AG09319 (cell line): ENCODE measurements at regions not wholly inside any gene's neighbourhood (a gene's known extent, or its start where the extent isn't known, plus 50 kb on each side); places are given as distances from the start of the nearest gene placed in this dataset.

ENCODE experiments used
- DNase-seq: peaks from one replicate; pipeline ENCODE4 v3.0.0-alpha.2; 2010; ENCODE audit warnings: low read depth; ENCODE audit errors: extremely low read depth
- CTCF ChIP-seq: IDR thresholded peaks from 2 replicates; pipeline ENCODE4 v1.5.1; 2011; ENCODE audit warnings: low read depth, mild to moderate bottlenecking, inconsistent platforms, low read length, moderate library complexity

- no peak for DNase-seq
- no peak for TF ChIP-seq CTCF
Measured at GRCh38 chr3:178900029-178900646, 171.5 kb downstream of the ZMAT3 start.

GRCh38 chr3:178895178-178895789, 176.3 kb downstream of the ZMAT3 start:
- no peak for TF ChIP-seq CTCF
- DNase-seq, result no peak
